Upper lobe of left lung (tissue), 4 donors: ENCODE measurements at regions not wholly inside any gene's neighbourhood (a gene's known extent, or its start where the extent isn't known, plus 50 kb on each side); places are given as distances from the start of the nearest gene placed in this dataset.

Source experiments
- CTCF ChIP-seq, 6 experiments: fragments of 450-650 bp in 4 of 6; fragments of 200-600 bp in 2 of 6; sonication (generic) in 2 of 6; IDR thresholded peaks; one replicate each; pipeline ENCODE4 v1.5.1; 2016 to 2019; ENCODE audit warnings: antibody characterized with exemption in 6 of 6
- EP300 ChIP-seq, 4 donors: sonication (generic); formaldehyde crosslinking; IDR thresholded peaks; one replicate each; pipeline ENCODE4 v1.5.1; 2017; ENCODE audit warnings: antibody characterized with exemption in 4 of 4, control low read depth in 2 of 4
- POLR2AphosphoS5 ChIP-seq, 2 donors: sonication (generic); formaldehyde crosslinking; IDR thresholded peaks; one replicate each; pipeline ENCODE4 v1.5.1; 2017; ENCODE audit warnings: antibody characterized with exemption in 2 of 2

- TF ChIP-seq CTCF (IDR thresholded peaks at IDR 0.05), result no peak
- no peak for TF ChIP-seq POLR2AphosphoS5 (IDR thresholded peaks at IDR 0.05)
- no peak for TF ChIP-seq EP300 (IDR thresholded peaks at IDR 0.05)
These were observed 160.0 kb downstream of the FHIP1A start for GRCh38 chr4:151568966-151569365.
